GM19395 (cell line): ENCODE measurements at regions not wholly inside any gene's neighbourhood (a gene's known extent, or its start where the extent isn't known, plus 50 kb on each side); places are given as distances from the start of the nearest gene placed in this dataset.
A peak's percentile ranks its signal among the peaks of the same experiment; 100 is the strongest.
"Not testable (repeated sequence)": the region's sequence is repeated elsewhere in the genome, so short reads cannot be mapped to it uniquely, and the experiment has no call there.

ENCODE experiments used
- ATAC-seq: cut with Tn5 transposase; IDR thresholded peaks from one replicate; pipeline ENCODE4 v1.9.1; 2021; ENCODE audit warnings: mild to moderate bottlenecking, moderate library complexity; ENCODE audit not compliant: unreplicated experiment

DNA sequence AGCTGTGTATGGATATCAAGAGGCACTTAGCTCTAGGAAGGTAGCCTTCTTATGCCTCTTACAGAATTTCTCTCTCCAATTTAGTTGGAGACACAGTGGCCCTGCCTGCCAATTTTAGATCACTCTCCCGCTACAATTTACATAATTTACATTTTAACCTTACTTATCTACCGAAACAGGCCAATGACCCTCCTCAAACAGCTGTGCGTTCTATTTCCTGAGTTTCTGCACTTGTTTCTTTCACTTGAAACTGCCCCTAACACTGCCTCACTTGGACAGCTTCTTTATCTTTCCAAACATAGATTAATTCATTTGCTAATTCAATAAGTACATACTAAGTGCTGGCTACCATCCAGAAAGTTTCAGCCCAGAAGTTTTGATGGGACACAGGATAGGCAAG, 52.9 kb upstream of the HDDC2 start:
- peak; percentile 44 for ATAC-seq

DNA sequence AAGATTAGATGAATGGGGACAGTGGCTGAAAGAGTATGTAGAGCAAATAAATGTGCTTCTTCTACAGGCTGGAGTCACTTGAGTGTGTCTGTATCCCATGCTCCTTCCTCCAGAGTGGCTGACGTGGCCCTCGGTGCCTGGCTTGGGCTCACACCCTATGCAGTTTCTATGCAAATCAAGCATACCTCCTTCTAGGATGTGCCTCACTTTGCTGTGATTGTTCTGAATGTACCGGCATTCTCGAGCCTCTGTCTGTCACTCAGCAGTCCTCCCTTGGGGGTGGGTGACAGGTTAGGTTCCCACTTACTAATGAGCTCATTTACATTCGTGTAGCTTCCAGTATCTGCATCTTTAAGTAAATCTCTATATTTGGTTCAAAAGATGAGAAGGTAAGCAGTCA, 55.1 kb upstream of the HDDC2 start:
- ATAC-seq = peak; percentile 59

DNA sequence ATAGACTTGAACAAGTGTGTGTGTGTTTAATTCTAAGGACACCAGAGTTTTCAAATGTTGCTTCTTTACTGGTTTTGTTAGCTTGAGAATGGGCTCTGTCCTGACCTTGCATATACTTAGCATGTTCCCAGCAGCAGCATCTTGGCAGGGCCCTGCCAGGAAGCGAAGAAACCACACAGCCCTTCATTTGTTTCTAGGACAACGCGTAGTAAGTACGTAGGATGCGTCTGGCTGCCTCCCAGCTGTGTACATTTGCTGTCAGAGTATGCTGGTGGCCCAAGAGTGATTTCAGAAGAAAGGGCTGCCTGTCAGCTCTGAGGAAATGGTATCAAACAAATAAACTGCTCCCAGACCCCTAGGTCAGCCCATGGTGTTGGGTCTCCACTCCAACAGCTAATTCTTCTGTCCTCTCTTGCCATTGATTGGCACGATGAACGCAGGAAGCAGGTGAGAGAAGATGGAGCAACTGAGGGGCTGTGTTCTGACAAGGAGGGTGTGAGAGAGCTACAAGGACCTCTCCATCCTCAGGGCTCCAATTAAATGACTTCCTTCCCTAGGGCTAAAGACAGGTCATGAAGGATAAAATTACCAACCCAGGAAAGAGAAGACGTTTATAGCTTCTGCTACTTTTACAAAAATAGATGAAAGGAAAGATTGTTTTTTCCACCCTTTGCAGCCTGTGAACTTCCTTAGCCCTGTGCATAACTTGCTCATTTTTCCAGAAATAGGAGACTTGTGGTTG, 55.9 kb upstream of the HDDC2 start:
- ATAC-seq = peak; percentile 85

DNA sequence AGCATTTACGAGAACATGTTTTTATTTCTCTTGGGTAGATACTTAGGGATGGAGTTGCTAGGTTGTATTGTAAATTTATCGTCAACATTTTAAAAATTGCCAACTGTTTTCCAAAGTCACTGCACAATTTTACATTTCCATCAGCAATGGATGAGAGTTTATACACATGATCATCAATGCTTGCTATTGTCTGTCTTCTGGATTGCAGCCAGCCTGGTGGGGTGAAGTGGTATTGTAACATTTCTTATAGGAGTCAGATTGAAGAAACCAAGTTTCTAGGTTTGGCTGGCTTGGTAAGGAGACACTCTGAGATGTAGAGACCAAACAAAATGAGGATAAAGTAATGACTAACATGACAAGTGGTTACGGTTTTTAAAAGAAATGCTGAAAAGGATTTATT, 57.1 kb upstream of the HDDC2 start:
- no peak for ATAC-seq

DNA sequence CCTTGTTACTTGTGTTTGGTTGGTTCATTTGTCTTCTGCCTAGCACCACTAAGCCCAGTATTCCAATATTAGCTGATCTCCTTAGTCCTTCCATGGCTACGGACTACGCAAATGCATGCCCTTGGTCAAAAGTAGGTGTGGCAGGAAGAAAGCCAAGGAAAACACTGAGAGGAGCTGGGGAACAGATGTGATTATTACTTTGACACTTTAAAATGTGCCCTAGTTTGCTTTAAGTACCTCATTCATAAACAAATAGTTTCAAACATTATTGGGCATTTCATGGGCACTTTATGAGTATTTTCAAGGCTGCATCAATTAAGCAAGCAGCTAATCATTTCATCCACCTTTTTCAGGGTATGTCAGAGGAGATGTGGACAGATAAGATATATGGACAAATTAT, 60.1 kb upstream of the HDDC2 start:
- ATAC-seq = no peak

DNA sequence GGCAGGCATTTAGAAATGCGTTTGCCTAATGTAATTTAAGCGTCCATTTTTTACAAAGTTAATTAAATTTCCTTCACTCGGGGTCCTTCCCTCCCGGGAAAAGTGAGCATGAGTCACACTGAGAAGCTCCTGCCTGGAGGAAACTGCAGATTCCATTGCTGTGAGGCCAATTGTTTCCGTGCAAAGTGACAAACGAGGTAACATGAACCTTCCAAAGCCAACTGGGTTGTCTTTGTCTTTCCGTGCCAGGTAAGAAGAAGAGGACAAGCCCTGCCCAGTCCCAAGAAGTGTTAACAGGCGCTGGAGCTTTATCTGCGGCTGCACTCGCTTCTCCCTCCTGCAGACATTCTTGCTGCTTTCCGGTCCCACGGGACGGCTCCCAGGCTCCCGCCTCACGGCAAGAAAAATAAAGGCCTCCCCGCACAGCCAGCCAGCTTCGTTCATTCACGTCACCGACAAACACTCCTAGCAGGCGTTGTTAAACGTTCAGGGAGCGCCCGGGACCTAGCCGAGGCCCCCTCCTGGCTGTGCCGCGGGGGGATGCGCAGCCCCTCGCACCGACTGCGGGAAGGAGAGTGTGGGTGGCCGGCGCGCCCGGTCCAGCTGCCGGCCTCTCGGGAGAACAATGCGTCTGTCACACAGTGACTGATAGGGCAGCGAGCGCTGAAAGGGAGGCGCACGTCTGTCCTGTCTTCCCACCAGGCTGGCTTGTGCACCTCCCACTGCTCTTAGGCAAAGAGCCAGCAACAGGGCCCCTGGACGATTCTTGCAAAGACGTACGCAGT, 61.5 kb upstream of the HDDC2 start:
- ATAC-seq = peak; percentile 56

DNA sequence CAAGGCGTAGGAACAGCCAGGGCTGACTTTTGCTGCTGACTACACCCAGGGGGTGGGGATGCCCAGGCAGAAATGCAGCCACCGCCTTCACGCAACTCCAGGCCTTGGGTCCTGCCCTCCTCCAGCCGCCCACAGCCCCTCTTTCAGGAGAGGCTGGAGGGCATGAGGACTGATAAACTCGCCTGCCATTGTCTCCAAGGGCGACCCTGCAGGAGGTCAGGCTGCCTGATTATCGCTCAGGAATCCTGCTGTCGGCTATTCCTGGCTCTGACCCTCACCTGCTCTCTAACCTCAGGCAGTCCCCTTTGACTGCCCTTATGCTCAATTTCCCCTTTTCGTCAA, 62.0 kb upstream of the HDDC2 start:
- ATAC-seq = no peak

DNA sequence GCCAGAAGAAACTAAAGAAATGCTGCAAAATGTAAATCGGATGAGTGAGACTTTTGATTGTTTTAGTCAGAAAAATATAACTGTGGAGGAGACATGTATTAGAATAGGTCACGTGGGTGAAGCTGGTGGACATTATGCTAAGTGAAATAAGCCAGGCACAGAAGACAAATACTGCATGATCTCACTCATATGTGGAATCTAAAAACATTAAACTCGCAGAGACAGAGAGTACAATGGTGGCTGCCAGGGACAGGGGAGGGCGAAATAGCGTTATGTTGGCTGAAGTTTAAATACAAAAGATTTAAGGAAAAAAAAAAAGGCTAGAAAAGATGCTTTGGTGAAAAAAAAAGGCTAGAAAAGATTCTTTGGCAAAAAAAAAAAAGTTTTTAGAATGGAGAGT, 63.5 kb upstream of the HDDC2 start:
- no peak for ATAC-seq

DNA sequence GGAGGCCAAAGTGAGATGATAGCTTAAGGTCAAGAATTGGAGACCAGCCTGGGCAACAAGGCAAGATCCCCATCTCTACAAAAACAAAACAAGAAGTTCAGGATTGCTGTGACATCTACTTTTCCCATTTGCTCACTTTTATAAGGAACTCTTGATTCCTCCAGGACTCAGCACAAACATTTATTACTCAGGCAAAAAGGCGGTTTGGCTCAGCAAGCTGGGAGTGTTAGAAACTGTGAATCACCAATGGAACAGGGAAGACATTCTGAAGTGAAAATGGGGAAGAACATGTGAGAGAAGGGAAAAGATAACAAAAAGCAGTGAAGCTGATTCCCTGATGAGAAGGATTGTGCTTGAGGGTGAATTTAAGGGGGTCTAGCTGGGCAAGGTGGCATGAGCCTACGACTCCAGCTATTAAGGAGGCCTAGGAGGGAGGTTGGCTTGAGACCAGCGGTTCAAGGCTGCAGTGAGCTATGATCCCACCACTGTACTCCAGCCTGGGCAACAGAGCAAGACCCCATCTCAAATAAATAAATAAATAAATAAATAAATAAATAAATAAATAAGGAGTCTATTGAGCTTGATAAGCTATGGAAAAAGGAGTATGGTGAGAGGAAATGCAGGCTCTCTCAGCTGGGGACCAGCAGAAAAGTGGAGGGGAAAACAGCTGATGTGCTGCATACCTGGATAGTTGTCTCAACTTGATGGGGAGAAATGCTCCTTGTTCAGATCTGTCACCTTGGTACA, 65.4 kb upstream of the HDDC2 start:
- no peak for ATAC-seq

DNA sequence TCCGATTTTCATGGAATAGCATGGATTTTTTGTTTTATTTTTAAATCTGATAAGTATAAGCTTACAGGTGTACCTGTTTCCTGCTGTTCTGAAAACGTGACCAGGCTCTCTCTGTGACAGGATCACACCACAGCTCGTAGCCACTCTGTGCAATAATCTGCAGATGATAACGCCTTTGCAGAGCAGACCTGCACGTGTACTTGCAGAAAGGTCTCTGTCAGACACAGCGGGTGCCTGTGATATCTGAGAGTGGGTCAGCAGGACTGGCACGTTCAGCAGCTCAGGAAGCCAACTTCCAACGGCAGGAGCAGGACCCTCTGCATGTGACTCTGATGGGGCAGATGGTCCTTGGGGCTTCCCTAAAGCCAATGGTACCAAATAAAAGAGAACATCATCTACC, 68.6 kb upstream of the HDDC2 start:
- no peak for ATAC-seq

DNA sequence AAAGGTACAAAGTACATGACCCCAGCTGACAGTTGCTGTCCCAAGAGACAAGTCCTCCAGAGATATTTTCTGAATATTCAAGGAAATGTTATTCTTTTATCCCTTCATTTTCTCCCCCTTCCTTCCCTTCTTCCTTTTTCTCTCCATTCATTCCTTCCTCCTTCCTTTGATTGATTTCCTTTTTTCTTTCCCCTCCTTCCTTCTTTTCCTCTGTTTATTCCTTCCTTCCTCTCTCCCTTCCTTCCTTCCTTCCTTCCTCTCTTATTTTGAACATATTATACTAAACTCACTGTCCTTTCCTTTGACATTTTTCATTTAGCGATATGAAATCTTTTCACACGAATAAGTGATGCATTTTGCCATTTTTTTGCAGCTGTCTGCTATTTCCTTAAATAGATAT, 73.2 kb upstream of the HDDC2 start:
- no peak for ATAC-seq

DNA sequence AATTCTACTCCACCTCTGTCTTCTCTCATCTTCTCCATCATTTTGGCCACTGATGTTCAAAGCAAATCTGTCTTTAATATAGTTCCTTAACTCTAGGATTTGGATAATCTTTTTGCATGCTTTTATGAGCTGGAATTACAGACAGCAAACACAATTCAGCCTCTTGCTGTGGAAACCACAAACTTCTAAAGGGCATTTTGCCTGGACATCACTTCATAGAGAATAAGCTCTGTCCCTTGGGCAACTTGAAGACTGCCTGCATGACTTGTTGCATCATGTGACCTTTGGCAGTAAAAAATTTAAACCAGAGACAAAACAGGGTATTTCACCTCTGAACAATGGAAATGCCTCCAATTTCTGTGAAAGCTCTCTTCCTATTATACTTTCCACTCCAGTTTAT, 74.1 kb upstream of the HDDC2 start:
- ATAC-seq = no peak

DNA sequence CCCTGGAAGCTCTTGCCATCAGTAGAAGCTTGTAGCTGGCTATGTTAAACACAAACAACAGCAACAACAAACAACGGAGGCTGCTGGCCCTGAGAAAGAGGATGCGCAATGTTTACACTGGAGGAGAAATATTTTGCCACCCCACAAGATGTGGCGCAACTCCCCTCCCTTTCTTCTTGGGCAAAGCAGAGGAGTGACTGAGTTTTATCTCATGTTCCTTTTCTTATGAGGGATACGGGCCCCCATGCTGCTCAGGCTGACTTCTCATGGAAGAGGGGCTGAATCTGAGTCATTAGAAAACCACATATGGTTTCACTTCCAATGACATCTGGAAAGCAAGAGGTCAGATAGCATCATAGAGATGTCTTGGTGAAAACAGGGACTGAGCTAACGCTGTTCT, 75.9 kb upstream of the HDDC2 start:
- ATAC-seq = no peak

DNA sequence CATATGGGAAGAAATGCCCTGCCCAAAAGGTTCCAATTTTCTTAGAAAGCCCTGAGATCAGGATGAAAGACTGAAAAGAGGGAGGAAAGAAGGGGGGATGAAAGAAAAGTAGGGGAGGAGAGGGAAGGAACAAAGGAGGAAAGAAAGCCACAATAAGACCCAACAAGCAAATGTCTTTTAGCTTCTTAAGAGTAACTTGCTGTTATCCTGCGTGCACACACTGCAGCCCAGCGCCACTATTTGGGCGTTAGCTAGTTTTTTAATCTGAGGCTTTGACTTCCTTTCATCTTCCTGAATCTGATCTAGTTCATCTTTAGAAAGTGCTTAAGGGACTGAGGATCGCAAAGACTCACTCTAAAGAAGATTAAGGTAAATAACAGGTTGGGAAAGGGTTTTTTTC, 77.4 kb upstream of the HDDC2 start:
- ATAC-seq = no peak

DNA sequence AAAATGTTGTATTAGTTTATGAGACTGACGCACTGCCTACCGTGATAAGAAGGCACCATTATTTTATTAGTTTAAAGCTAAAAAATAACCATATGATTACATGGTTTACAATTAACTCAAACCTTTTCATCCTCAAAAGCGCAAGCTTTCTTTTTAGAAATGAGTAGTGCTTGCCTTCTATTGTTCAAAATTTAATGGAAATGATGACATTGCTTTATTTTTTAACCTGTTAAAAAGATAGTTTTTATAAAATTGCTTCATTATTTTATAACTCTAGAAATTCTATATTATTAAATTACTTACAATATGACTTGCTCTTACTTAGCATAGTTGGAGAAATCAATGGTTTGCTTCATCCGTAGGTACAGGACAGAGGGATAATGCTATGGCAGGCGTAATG, 78.7 kb upstream of the HDDC2 start:
- ATAC-seq = no peak

DNA sequence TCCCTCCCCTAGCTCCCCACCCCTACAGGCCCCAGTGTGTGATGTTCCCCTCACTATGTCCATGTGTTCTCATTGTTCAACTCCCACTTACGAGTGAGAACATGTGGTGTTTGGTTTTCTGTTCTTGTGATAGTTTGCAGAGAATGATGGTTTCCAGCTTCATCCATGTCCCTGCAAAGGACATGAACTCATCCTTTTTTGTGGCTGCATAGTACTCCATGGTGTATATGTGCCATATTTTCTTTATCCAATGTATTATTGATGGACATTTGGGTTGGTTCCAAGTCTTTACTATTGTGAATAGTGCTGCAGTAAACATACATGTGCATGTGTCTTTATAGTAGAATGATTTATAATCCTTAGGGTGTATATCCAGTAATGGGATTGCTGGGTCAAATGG, 84.6 kb upstream of the HDDC2 start:
- ATAC-seq = not testable (repeated sequence)

DNA sequence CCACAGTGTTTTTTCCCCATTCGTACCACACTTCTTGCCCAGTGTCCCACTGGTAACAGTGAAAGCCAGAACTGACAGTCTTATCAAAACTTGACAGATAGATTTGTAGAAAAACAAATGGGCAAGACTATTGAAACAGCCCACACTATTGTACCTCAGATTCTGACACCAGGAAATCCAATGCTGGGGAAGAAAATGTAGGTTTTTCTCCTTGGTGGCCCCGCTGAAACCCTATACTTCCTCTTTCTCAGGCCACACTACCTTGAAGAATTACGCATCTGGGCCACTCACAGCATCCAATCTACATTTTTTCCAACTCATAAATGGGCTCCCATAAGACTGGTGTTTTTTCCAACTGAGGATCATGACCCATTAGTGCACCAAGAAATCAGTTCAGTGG, 90.9 kb upstream of the HDDC2 start:
- ATAC-seq = peak; percentile 82

DNA sequence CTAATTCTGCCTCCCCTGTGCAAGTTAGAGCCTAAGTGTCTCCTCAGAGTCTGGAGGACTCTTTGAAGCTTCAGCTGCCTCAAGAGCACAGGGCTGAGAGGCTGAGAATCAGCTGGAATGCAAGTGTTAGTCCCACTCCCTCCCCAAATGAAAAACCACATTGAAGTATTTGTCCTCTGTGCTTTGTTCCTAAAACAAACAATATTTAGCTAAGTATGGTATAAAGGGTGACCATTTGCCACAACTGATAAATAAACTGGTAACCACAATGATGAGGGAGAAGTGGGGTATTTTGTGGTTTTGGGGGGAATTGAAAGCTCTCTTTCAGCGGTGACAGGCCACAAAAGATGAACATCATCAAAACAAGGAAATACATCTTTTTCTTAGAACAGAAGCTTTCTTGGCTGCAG, 91.7 kb upstream of the HDDC2 start:
- peak; percentile 74 for ATAC-seq

DNA sequence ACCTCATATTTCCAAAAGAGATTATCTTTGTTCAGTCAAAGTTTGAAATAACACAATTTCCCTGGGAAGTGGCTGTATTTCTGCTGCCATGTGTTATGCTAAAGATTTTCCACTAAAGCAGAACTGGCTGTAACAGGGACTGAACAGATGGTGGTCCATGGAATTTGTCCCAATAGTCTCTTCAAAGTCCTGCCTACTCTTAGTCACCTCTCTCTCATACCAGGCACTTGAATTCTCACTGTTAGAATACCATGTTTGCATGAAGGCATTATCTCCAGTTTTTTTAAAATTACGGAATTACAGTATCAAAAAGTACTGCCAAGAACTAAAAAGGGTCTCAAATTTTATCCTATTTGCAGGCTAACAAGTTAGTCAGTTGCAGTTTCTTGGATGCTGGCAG, 105.0 kb upstream of the HDDC2 start:
- no peak for ATAC-seq

DNA sequence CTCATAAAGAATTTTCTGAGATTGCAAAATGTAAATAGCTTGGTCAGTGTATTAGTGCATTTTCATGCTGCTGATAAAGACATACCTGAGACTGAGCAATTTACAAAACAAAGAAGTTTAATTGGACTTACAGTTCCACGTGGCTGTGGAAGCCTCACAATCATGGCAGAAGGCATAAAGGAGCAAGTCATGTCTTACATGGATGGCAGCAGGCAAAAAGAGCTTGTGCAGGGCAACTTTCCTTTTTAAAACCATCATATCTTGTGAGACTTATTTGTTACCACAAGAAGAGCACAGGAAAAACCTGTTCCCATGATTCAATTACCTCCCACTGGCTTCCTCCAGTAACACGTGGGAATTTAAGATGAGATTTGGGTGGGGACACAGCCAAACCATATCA, 112.7 kb upstream of the HDDC2 start:
- no peak for ATAC-seq

DNA sequence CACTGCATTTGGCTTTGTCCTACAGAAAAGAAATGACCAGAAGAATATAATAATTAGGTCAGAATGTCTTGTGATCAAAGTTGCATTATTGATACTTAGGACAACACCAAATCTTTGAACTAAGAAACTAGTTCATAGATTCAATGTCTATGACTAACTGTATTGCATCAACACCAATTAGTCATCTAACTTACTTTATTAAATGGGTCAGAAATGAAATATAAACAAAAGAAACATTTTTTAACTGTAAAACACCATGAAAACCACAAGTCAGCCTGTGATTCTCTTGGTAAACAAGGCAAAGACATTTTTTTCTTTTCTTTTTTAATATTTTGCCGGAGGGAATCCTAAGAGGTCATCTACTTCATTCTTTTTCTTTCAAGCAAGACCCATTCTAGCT, 114.1 kb upstream of the HDDC2 start:
- no peak for ATAC-seq

DNA sequence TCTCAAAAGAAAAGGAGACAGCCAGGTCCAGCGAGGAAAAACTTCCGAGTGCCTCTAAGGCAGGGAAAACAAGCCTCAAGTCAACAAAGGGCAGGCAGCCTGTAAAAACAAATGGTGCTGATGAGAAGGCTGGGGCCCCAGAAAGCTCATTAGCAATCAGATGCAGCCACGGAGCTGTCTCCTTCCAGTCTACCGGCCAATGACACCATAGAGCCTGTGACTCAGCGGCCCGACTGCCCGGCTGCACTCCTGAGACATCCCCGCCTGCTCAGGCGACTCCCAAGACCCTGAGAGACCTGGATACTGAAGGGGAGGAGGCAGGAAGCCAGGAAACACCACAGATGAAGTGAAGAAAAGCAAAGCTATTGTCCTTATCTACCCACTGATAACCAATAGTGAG, 120.1 kb upstream of the HDDC2 start:
- no peak for ATAC-seq
